ENCODE measurements at regions not wholly inside any gene's neighbourhood (a gene's known extent, or its start where the extent isn't known, plus 50 kb on each side); places are given as distances from the start of the nearest gene placed in this dataset.

DNA sequence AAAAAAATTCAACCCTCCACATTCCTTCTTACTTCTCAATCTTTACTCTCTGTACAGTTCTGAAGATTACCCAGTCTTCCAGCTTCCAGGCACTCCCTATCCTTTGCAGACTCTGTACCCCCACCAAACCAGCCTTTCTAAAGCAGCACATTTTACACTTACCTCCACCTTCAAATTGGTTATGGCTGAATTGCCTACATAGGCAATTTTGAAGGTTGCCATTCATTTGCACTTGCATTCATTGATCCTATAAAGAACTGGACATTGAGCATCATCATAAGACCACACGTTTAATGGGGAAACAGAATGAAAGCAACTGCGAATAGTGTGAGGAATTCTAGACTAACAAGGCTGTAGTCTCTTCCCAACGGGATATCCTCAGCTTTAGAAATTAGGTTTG, 233.4 kb downstream of the TRIB2 start:
- Histone ChIP-seq H2AFZ (ENCODE audit: low read depth, low read length) (no peak overlapping the region), H3K27me3 (ENCODE audit: control insufficient read depth in 2 of 2, insufficient read depth in 2 of 2, low read length in 2 of 2) (no peaks in the 10 kb centered on the region), H3K9me1 (ENCODE audit: control insufficient read depth, insufficient read depth, low read length) (no peaks in the 10 kb centered on the region), H3K9me3 (replicated peaks; ENCODE audit: control insufficient read depth, insufficient read depth, low read depth, low read length) (no peaks in the 10 kb centered on the region), H3K4me1 (replicated peaks in 1 of 2; ENCODE audit: control insufficient read depth in 2 of 2, insufficient read depth in 2 of 2, low read length in 2 of 2) (no peaks in the 10 kb centered on the region), H3K36me3 (ENCODE audit: control insufficient read depth, insufficient read depth, low read length) (no peaks in the 10 kb centered on the region), H3K79me2 (ENCODE audit: control insufficient read depth, insufficient read depth, low read length) (no peaks in the 10 kb centered on the region), H3K27ac (ENCODE audit: extremely low read depth, low read depth, low read length) (no peak overlapping the region), H3K4me2 (ENCODE audit: insufficient read depth, low read length) (no peak overlapping the region), H3K9ac (ENCODE audit: insufficient read depth in 1 of 2, low read depth in 2 of 2, low read length in 2 of 2) (no peak overlapping the region), H4K20me1 (replicated peaks; ENCODE audit: control insufficient read depth, insufficient read depth, low read length) (no peaks in the 10 kb centered on the region), H3K4me3 (no peak overlapping the region)
- ATAC-seq (no peak), DNase-seq (ENCODE audit: extremely low read depth in 1 of 4, low spot score in 3 of 4) (no peak), FAIRE-seq (no peak)
- CTCF ChIA-PET (ENCODE audit: low intra/inter-chr PET ratio), result no interaction called here
- BruUV-seq (replicated peaks), result no TSS peak
- intact Hi-C loops (cut with micrococcal nuclease), result no loop called here
- POLR2A ChIA-PET, result interaction anchor here (0.7 kb wide), 1 partner anchor 288 kb away, joined by 3 read pairs; no protein-coding TSS in a partner anchor
- no peak for TF ChIP-seq RFX7 (CRISPR knock-in tag; IDR thresholded peaks at IDR 0.05)
- 0 out of 2 replicates have a peak, but pooled peaks have one; percentile 22 for TF ChIP-seq ZNF316 (IDR thresholded peaks at IDR 0.05)
- in situ Hi-C loops (cut with MboI), result no loop called here
- 21% methylated on average over 3 of the region's 3 CpGs for WGBS (ENCODE audit: insufficient coverage, low coverage, missing lambda C conversion rate)

DNA sequence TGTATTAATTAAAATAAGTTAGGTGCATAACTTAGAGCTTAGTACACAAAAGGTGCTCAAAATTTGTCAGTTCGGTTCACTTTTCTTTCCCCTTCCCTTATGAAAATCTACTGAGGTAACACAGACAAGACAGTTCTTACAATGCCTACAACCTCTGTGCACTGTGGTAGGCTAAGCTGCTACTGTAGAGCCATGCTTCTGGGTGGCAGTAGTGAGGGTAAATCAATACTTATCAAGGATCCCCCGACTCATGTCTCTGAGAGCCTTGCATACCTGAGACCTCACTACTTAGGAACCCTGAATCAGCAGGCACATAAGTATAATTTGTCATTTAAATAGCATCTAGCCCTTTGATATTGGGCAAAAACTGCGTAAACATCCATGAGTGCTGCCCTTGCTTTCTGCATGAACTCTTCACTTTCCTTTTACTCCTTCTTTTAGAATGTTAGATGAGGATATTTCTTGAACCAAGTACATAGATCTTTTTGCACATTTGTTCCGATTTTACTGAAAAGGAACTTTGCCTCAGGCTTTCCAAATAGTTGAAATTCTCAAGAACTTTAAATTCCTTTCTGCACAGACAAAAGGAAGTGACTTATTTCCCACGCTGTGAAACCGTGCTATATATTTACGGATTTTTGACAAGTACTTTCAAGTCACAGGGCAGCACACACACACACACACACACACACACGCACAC, 234.4 kb downstream of the TRIB2 start:
- no peaks in the 10 kb centered on the region for H4K20me1 ChIP-seq (replicated peaks; ENCODE audit: control insufficient read depth, insufficient read depth, low read length)
- no peaks in the 10 kb centered on the region for H3K9me1 ChIP-seq (ENCODE audit: control insufficient read depth, insufficient read depth, low read length)
- no TSS peak for BruUV-seq (replicated peaks)
- H3K79me2 ChIP-seq (ENCODE audit: control insufficient read depth, insufficient read depth, low read length), result no peaks in the 10 kb centered on the region
- in situ Hi-C loops (cut with MboI) (no loop called here), intact Hi-C loops (cut with micrococcal nuclease) (no loop called here)
- WGBS (ENCODE audit: insufficient coverage, low coverage, missing lambda C conversion rate), result 46% methylated on average over 8 of the region's 8 CpGs
- H3K9me3 ChIP-seq (replicated peaks; ENCODE audit: control insufficient read depth, insufficient read depth, low read depth, low read length), result no peaks in the 10 kb centered on the region
- no peak overlapping the region for H2AFZ ChIP-seq (ENCODE audit: low read depth, low read length)
- no peaks in the 10 kb centered on the region for H3K4me1 ChIP-seq (replicated peaks in 1 of 2; ENCODE audit: control insufficient read depth in 2 of 2, insufficient read depth in 2 of 2, low read length in 2 of 2)
- ChIA-PET CTCF (ENCODE audit: low intra/inter-chr PET ratio) (no interaction called here), POLR2A (interaction anchor here (0.7 kb wide), 1 partner anchor 289 kb away, joined by 3 read pairs; no protein-coding TSS in a partner anchor)
- no peak overlapping the region for H3K9ac ChIP-seq (ENCODE audit: insufficient read depth in 1 of 2, low read depth in 2 of 2, low read length in 2 of 2)
- no peak for FAIRE-seq
- H3K36me3 ChIP-seq (ENCODE audit: control insufficient read depth, insufficient read depth, low read length), result no peaks in the 10 kb centered on the region
- ATAC-seq, result no peak
- no peak overlapping the region for H3K4me2 ChIP-seq (ENCODE audit: insufficient read depth, low read length)
- no peak overlapping the region for H3K27ac ChIP-seq (ENCODE audit: extremely low read depth, low read depth, low read length)
- no peak overlapping the region for H3K4me3 ChIP-seq
- DNase-seq (ENCODE audit: extremely low read depth in 1 of 4, low spot score in 3 of 4), result no peak
- no peaks in the 10 kb centered on the region for H3K27me3 ChIP-seq (ENCODE audit: control insufficient read depth in 2 of 2, insufficient read depth in 2 of 2, low read length in 2 of 2)
- TF ChIP-seq NFXL1 (CRISPR knock-in tag; IDR thresholded peaks at IDR 0.05) (no peak), ZSCAN32 (CRISPR knock-in tag; IDR thresholded peaks at IDR 0.05) (no peak), ZNF212 (CRISPR knock-in tag; IDR thresholded peaks at IDR 0.05) (no peak), MTF1 (CRISPR knock-in tag; IDR thresholded peaks at IDR 0.05; ENCODE audit: borderline replicate concordance) (no peak), RBM14 (IDR thresholded peaks at IDR 0.05; ENCODE audit: borderline replicate concordance, insufficient read depth, low read depth, low read length) (no peak), ZFPM2 (CRISPR knock-in tag; IDR thresholded peaks at IDR 0.05) (no peak), ZNF830 (CRISPR knock-in tag; IDR thresholded peaks at IDR 0.05) (no peak)
- TF ChIP-seq, protein P1, sequence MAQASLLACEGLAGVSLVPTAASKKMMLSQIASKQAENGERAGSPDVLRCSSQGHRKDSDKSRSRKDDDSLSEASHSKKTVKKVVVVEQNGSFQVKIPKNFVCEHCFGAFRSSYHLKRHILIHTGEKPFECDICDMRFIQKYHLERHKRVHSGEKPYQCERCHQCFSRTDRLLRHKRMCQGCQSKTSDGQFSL (CRISPR knock-in tag; IDR thresholded peaks at IDR 0.05), result no peak
- TF ChIP-seq, protein P1 (tag; IDR thresholded peaks at IDR 0.05), result no peak
- TF ChIP-seq, protein P2, sequence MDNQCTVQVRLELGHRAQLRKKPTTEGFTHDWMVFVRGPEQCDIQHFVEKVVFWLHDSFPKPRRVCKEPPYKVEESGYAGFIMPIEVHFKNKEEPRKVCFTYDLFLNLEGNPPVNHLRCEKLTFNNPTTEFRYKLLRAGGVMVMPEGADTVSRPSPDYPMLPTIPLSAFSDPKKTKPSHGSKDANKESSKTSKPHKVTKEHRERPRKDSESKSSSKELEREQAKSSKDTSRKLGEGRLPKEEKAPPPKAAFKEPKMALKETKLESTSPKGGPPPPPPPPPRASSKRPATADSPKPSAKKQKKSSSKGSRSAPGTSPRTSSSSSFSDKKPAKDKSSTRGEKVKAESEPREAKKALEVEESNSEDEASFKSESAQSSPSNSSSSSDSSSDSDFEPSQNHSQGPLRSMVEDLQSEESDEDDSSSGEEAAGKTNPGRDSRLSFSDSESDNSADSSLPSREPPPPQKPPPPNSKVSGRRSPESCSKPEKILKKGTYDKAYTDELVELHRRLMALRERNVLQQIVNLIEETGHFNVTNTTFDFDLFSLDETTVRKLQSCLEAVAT (IDR thresholded peaks at IDR 0.05), result no peak
- TF ChIP-seq, protein P3, sequence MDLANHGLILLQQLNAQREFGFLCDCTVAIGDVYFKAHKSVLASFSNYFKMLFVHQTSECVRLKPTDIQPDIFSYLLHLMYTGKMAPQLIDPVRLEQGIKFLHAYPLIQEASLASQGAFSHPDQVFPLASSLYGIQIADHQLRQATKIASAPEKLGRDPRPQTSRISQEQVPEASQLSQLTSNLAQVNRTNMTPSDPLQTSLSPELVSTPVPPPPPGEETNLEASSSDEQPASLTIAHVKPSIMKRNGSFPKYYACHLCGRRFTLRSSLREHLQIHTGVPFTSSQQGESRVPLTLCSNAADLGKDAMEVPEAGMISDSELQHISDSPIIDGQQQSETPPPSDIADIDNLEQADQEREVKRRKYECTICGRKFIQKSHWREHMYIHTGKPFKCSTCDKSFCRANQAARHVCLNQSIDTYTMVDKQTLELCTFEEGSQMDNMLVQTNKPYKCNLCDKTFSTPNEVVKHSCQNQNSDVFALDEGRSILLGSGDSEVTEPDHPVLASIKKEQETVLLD (IDR thresholded peaks at IDR 0.05), result no peak
